CMK (cell line): ENCODE measurements at regions not wholly inside any gene's neighbourhood (a gene's known extent, or its start where the extent isn't known, plus 50 kb on each side); places are given as distances from the start of the nearest gene placed in this dataset.

ENCODE experiments used
- DNase-seq: peaks from one replicate; pipeline ENCODE4 v3.0.0-alpha.2; 2010; ENCODE audit warnings: low read depth

GRCh38 chr2:226620176-226620575, 179.4 kb downstream of the IRS1 start:
- no peak for DNase-seq

- DNase-seq: no peak
These were observed 179.9 kb downstream of the IRS1 start for GRCh38 chr2:226619707-226620106.

- DNase-seq: no peak
These were observed 180.6 kb downstream of the IRS1 start for GRCh38 chr2:226618875-226619605.

DNA sequence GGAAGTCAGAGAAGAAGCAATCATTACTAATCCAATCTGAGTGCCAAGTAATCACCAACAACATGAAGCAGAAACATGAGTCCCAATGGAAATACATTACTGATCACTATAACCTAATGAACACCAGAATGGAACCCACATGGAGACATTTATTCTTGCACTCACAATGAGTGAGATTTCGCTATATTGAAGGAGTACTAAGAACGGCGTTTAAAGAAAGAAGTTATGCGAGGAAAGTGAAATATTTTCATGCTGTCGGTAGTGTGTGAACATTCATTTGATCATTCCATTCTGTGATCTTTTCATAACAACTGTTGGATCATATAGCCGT, 181.1 kb downstream of the IRS1 start:
- no peak for DNase-seq

DNA sequence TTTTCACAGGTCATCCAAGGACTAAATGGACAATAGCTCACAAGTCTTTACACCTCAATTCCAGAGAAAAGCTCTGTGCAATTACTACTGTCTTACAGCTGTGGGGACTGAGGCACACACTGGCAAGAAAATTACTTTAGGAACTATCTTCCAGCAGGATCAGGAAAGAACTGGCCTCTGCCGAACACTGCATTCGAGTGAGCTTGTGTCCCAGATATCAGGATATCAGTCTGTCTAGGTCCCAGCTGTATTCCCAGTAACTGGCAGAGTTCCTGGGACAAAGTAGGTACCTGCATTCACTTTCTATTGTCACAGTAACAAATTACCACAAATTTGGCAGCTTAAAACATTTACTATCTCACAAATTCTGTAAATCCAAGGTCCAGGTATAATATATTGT, 183.7 kb downstream of the IRS1 start:
- DNase-seq: no peak

- no peak for DNase-seq
These were observed 187.7 kb downstream of the IRS1 start for GRCh38 chr2:226611944-226612318.

- DNase-seq: no peak
These were observed 188.2 kb downstream of the IRS1 start for GRCh38 chr2:226611196-226611943.

DNA sequence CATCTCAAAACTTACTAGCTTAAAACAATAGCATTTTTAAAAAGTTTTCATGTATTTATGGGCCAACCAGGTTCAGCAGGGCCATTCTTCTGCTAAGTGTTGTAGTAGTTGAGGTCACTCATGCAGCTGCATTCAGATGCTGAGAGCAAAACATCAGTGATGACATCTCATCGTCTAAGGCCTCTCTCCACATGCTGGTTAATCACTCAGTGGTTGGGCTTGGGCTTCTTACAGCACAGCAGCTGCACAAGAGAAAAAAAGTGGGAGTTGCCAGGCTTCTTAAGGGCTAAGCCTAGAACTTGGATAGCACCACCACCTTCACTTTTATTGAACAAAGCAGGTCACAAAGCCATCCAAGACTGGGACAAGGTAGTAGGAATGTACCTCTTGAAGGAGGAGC, 190.3 kb downstream of the IRS1 start:
- DNase-seq: no peak

DNA sequence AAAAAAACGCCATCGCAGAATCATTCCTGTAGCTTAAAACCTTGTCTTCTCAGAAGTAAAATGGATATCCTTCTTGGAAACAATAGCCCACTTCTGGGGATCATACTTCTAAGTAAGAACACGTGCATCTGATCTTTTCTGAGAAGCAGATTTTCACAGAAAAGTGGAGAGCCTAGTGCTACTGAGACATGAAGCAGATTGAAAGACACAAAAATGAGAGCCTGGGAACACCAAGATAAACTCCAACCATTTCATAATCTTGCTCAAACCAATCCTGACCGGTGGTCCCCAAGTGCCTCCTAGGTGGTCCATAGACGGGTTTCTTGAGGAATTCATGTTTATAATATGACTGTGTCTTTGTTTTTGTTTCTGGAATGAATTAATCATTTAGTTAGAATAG, 191.2 kb downstream of the IRS1 start:
- DNase-seq: no peak

DNA sequence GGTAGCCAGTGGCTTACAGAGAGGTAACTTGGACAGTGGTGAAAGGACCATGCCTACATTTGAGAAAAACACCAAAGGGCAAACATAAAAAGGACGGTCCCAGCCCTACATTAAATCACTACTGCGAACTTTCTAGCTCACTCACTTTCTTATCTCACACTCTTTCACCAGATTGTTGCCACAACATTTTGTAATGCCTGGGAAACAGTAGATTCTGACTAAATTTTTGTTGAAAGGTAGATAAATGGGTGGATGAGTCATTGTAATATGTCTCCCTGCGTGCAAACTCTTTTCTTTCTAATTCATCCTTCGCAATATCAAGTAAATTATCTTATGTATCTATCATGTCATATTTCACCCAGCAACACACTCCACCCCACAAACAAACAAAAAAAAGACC, 192.2 kb downstream of the IRS1 start:
- DNase-seq: no peak

DNA sequence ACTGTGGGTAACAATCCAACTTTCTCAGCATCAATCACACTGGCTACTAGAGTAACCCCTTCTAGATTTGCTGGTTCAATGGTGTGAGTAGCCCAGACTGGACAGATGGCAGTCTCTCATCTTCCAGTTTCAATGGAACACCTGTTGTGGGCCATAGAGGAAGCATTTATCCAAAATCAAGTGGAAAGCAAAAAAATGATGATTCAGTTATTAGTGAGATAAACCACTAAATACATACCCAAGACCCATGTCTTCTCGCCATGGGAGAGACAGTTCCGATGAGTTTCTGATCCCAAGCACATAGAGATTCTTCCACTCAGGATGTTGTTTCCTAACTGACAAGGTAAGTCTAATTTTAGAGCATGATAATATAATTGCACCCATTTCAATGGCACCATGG, 194.0 kb downstream of the IRS1 start:
- DNase-seq: no peak

- no peak for DNase-seq
These were observed 196.0 kb downstream of the IRS1 start for GRCh38 chr2:226603606-226604005.

DNA sequence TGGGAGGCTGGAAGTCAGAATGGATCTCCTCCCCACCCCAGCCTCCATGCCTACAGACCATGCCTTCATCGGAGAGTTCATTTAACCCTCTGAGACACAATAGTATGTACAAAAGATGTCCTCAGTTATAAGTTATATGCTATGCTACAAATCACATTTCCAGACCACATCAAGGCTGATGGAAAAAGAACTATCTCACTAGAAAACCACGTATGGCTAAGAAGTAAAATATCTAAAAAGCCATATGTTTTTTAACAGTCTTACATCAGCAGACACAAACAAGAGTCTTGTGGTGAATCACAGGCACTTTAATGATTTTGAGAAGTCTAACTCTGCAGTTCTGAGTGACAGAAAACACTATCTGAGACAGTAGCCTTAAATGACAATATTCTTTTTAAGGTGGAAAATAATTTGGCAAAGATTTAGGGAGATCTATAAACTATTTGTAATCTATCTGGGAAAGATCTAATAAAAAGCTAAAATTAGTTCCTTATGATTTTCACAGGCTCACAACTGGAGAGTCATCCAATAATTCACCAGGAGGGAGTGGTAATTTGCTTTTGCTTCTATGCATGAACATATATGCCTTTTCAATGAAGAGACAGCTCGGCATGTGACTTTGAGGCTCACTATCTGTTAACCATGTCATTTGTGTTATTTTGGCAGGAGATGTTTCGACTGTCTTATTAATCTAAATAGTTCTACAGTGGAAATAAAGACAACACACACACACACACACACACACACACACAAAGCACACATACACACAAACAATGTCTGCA, 197.5 kb downstream of the IRS1 start:
- no peak for DNase-seq

- DNase-seq: no peak
These were observed 198.8 kb downstream of the IRS1 start for GRCh38 chr2:226600802-226601201.

- no peak for DNase-seq
These were observed 199.4 kb downstream of the IRS1 start for GRCh38 chr2:226600184-226600583.

- no peak for DNase-seq
These were observed 210.6 kb downstream of the IRS1 start for GRCh38 chr2:226589043-226589442.

GRCh38 chr2:226585130-226585561, 214.5 kb downstream of the IRS1 start:
- DNase-seq: no peak

- no peak for DNase-seq
These were observed 215.0 kb downstream of the IRS1 start for GRCh38 chr2:226584518-226585055.

GRCh38 chr2:226583715-226584114, 215.9 kb downstream of the IRS1 start:
- no peak for DNase-seq

- no peak for DNase-seq
These were observed 218.0 kb downstream of the IRS1 start for GRCh38 chr2:226581661-226582060.

DNA sequence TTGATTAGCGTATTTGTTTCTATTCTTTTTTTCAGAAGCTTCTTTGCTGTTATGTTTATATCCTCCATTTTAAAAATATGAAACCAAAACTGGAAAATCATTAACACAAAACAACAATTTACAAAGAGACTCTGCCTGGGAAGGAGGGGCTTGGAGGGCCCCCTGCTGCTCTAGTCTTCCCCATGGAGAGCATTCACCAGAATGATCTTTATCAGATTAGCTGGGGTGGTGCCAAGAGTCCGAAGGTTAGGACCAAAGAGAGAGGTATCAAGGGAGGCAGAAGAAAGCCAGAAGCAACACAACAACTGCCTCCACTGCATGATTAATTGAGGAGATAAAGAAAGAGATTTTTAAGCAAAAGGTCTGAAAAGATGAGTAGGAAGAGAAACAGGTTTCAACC, 218.6 kb downstream of the IRS1 start:
- DNase-seq: no peak

DNA sequence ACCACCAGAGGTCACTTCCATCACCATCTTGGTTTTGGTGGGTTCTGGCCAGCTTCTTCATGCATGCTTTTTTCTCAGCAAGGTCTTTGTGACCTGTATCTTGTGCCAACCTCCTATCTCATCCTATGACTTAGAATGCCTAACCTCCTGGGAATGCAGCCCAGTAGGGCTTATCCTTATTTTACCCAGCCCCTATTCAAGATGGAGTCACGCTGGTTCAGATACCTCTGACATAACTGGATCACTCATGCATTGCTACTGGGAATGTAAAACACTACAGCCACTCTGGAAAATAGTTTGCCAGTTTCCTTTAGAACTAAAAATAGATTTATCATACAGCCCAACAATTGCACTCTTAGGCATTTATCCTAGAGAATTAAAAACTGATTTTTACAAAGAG, 219.2 kb downstream of the IRS1 start:
- no peak for DNase-seq

DNA sequence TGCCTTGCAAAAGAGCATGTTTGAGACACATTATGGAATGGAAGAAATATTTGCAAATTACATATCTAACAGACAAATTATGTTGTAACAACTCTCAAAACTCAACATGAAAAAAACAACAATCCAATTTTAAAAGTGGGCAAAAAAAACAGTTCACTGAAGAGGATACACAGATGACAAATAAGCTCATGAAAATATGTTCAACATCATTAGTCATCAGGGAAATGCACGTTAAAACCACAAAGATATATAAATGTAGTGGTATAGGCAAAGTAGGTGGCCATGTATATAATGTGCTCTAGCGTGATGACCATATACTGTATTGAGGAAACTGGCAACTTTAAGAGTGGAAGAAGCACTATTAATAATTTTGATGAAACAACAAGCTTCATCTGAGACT, 220.1 kb downstream of the IRS1 start:
- no peak for DNase-seq
